Prostate gland (tissue), 2 donors: ENCODE measurements at regions not wholly inside any gene's neighbourhood (a gene's known extent, or its start where the extent isn't known, plus 50 kb on each side); places are given as distances from the start of the nearest gene placed in this dataset.

Experiments
- POLR2A ChIP-seq: fragments of 450-650 bp; IDR thresholded peaks from one replicate; pipeline ENCODE4 v1.6.1; 2016; ENCODE audit warnings: antibody characterized with exemption, mild to moderate bottlenecking
- POLR2AphosphoS5 ChIP-seq: sonication (generic); formaldehyde crosslinking; IDR thresholded peaks from one replicate; pipeline ENCODE4 v1.6.1; 2017; ENCODE audit warnings: antibody characterized with exemption
- TF ChIP-seq, protein P1 (sequence below), 4 experiments: fragments of 200-600 bp in 2 of 4; fragments of 450-650 bp in 2 of 4; sonication (generic) in 2 of 4; IDR thresholded peaks; 1 replicate in 3 of 4; 2 replicates in 1 of 4; pipeline ENCODE4 v1.5.1; 2016 to 2019; ENCODE audit warnings: antibody characterized with exemption in 4 of 4, mild to moderate bottlenecking in 2 of 4, moderate library complexity in 2 of 4

DNA sequence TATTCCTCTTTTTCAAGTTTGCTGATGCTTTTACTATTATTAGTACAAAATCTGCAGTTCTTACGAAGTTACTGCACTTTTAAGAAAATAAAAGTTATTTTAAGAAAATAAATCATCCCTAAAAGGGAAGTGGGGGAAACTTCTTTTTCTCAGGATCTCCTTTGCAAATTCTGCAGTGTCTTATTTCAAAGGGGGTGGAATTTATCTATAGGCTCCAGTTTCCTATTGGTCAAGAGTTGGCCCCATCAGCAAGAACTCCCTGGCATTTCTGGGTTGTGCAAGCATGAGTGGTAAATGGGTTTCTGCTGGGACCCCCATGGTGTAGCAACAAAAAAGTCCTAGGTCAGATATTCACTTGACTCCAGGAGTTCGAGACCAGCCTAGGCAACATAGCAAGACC lies 136.3 kb upstream of the PRDM1 start:
- TF ChIP-seq, protein P1, sequence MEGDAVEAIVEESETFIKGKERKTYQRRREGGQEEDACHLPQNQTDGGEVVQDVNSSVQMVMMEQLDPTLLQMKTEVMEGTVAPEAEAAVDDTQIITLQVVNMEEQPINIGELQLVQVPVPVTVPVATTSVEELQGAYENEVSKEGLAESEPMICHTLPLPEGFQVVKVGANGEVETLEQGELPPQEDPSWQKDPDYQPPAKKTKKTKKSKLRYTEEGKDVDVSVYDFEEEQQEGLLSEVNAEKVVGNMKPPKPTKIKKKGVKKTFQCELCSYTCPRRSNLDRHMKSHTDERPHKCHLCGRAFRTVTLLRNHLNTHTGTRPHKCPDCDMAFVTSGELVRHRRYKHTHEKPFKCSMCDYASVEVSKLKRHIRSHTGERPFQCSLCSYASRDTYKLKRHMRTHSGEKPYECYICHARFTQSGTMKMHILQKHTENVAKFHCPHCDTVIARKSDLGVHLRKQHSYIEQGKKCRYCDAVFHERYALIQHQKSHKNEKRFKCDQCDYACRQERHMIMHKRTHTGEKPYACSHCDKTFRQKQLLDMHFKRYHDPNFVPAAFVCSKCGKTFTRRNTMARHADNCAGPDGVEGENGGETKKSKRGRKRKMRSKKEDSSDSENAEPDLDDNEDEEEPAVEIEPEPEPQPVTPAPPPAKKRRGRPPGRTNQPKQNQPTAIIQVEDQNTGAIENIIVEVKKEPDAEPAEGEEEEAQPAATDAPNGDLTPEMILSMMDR (IDR thresholded peaks at IDR 0.05): no peak
- TF ChIP-seq POLR2AphosphoS5: no peak
- no peak for TF ChIP-seq POLR2A
